DND-41 (cell line): ENCODE measurements at regions not wholly inside any gene's neighbourhood (a gene's known extent, or its start where the extent isn't known, plus 50 kb on each side); places are given as distances from the start of the nearest gene placed in this dataset.

Experiments
- ATAC-seq: fragments of 200-7000 bp; cut with Tn5 transposase; 3 replicates; pipeline ENCODE4 v1.9.1; 2021; ENCODE audit warnings: low read depth; ENCODE audit not compliant: insufficient read depth
- DNase-seq: peaks from one replicate; pipeline ENCODE4 v3.0.0-alpha.2; 2020
- H2AFZ ChIP-seq: 2 replicates; pipeline ENCODE4 v1.6.0; 2012; ENCODE audit warnings: low read depth, low read length
- H3K27ac ChIP-seq: 2 replicates; pipeline ENCODE4 v1.5.1; 2012; ENCODE audit warnings: low read length, inconsistent platforms
- H3K27me3 ChIP-seq: fragments of 200-600 bp; sonication (generic); 2 replicates; pipeline ENCODE4 v1.6.0; 2012; ENCODE audit warnings: low read length, mild to moderate bottlenecking, inconsistent platforms; ENCODE audit not compliant: insufficient read depth, poor library complexity
- H3K36me3 ChIP-seq: 2 replicates; pipeline ENCODE4 v1.5.1; 2012; ENCODE audit warnings: low read length, inconsistent platforms; ENCODE audit not compliant: insufficient read depth
- H3K4me1 ChIP-seq: 2 replicates; pipeline ENCODE4 v1.5.1; 2012; ENCODE audit warnings: mild to moderate bottlenecking, low read length; ENCODE audit not compliant: insufficient read depth
- H3K4me2 ChIP-seq: 2 replicates; pipeline ENCODE4 v1.6.0; 2012; ENCODE audit warnings: mild to moderate bottlenecking, moderate library complexity, low read length, inconsistent platforms; ENCODE audit not compliant: insufficient read depth
- H3K4me3 ChIP-seq, 2 experiments: fragments of 200-600 bp in 1 of 2; shearing (Covaris generic) in 1 of 2; 2 replicates each; pipeline ENCODE4 v1.5.1; 2012 to 2016; ENCODE audit warnings: inconsistent platforms in 2 of 2, low read length in 2 of 2, mild to moderate bottlenecking in 2 of 2, low read depth in 1 of 2, moderate library complexity in 1 of 2
- H3K79me2 ChIP-seq: 2 replicates; pipeline ENCODE4 v1.6.0; 2012; ENCODE audit warnings: low read length, inconsistent platforms; ENCODE audit not compliant: insufficient read depth
- H3K9ac ChIP-seq: 2 replicates; pipeline ENCODE4 v1.6.0; 2012; ENCODE audit warnings: low read depth, mild to moderate bottlenecking, inconsistent platforms, low read length, moderate library complexity
- H3K9me3 ChIP-seq: 2 replicates; pipeline ENCODE4 v1.5.1; 2012; ENCODE audit warnings: low read length, moderate library complexity, mild to moderate bottlenecking, inconsistent platforms; ENCODE audit not compliant: insufficient read depth, severe bottlenecking
- H4K20me1 ChIP-seq: 2 replicates; pipeline ENCODE4 v1.6.0; 2012; ENCODE audit warnings: low read length; ENCODE audit not compliant: insufficient read depth
- EZH2 ChIP-seq: IDR thresholded peaks from 3 replicates; pipeline ENCODE4 v1.6.1; 2012; ENCODE audit warnings: borderline replicate concordance, low read depth, mild to moderate bottlenecking, moderate library complexity, low read length, inconsistent platforms; ENCODE audit not compliant: severe bottlenecking
- TF ChIP-seq, protein P1 (sequence below): IDR thresholded peaks from 2 replicates; pipeline ENCODE4 v1.5.1; 2012; ENCODE audit warnings: borderline replicate concordance, low read length, moderate library complexity, mild to moderate bottlenecking; ENCODE audit not compliant: poor library complexity, severe bottlenecking; ENCODE audit errors: extremely low read depth

DNA sequence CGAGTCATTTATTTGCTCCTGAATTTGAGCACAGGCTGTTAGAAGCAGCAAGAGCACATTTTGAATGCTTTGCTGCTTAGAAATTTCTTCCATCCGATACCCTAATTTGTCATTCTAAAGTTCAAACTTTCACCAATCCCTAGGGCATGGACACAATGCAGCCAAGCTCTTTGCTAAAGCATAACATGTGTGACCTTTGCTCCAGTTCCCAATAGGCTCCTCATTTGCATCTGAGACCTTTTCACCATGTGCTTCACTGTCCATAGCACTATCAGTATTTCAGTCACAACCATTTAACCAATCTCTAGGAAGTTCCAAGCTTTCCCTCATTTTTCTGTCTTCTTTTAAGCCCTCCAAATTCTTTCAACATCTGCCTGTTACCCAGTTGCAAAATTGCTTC is 1333.1 kb downstream of the SI start:
- no peaks in the 10 kb centered on the region for H3K4me1 ChIP-seq
- no peak overlapping the region for H2AFZ ChIP-seq
- no peaks in the 10 kb centered on the region for H3K27me3 ChIP-seq
- TF ChIP-seq, protein P1, sequence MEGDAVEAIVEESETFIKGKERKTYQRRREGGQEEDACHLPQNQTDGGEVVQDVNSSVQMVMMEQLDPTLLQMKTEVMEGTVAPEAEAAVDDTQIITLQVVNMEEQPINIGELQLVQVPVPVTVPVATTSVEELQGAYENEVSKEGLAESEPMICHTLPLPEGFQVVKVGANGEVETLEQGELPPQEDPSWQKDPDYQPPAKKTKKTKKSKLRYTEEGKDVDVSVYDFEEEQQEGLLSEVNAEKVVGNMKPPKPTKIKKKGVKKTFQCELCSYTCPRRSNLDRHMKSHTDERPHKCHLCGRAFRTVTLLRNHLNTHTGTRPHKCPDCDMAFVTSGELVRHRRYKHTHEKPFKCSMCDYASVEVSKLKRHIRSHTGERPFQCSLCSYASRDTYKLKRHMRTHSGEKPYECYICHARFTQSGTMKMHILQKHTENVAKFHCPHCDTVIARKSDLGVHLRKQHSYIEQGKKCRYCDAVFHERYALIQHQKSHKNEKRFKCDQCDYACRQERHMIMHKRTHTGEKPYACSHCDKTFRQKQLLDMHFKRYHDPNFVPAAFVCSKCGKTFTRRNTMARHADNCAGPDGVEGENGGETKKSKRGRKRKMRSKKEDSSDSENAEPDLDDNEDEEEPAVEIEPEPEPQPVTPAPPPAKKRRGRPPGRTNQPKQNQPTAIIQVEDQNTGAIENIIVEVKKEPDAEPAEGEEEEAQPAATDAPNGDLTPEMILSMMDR = no peak
- no peak for TF ChIP-seq EZH2
- H3K4me3 ChIP-seq = no peak overlapping the region
- peaks cover 3% of the 10 kb centered on the region for H3K9me3 ChIP-seq
- H3K27ac ChIP-seq = no peak overlapping the region
- H3K36me3 ChIP-seq = no peaks in the 10 kb centered on the region
- H3K4me2 ChIP-seq = no peak overlapping the region
- H4K20me1 ChIP-seq = no peaks in the 10 kb centered on the region
- ATAC-seq (no peak), DNase-seq (no peak)
- no peak overlapping the region for H3K9ac ChIP-seq
- no peaks in the 10 kb centered on the region for H3K79me2 ChIP-seq

DNA sequence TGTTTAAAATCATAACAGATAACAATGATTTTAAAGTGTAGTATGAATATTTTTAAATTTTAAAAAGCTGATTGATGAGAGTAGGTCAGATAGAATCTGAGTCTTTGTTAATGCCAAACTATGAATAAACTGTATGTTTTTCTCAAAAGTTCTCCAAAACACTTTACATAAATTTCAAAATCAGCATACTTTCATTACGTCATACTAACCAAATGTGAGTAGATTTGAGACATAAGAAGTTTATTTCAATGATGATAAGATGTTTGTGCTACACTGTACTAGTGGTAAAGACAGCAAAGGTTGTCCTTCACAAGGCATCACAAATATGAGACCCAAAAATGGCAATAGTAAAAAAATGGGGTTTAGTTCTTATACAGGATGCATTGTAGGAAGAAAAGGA is 1342.9 kb downstream of the SI start:
- H3K79me2 ChIP-seq = no peaks in the 10 kb centered on the region
- H4K20me1 ChIP-seq = no peaks in the 10 kb centered on the region
- no peak overlapping the region for H2AFZ ChIP-seq
- H3K9me3 ChIP-seq = peaks cover 7% of the 10 kb centered on the region
- no peak for TF ChIP-seq EZH2
- TF ChIP-seq, protein P1 = no peak
- H3K27ac ChIP-seq = no peak overlapping the region
- no peaks in the 10 kb centered on the region for H3K27me3 ChIP-seq
- no peak overlapping the region for H3K4me3 ChIP-seq
- ATAC-seq (no peak), DNase-seq (no peak)
- no peaks in the 10 kb centered on the region for H3K4me1 ChIP-seq
- H3K4me2 ChIP-seq = no peak overlapping the region
- no peak overlapping the region for H3K9ac ChIP-seq
- H3K36me3 ChIP-seq = no peaks in the 10 kb centered on the region

DNA sequence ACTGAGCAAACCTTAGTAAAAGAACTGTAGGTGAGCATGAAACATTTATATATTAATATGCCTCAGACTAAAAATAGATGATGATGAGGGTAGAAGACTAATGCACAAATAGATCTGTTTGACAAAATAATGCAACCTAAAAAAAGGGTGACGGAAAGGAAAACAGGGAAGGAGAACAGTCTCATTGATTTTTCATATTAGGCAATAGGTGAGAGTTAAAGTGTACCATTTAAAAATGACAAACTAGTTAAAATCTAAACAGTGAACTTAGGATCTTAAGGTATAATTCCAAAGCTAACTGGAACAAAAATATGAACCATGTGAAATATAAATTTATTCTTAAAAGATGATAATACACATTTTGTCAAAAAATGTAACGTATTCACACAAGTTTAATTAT is 1347.6 kb downstream of the SI start:
- no peak for TF ChIP-seq EZH2
- TF ChIP-seq, protein P1 = no peak
- H3K27ac ChIP-seq = no peak overlapping the region
- H3K9ac ChIP-seq = no peak overlapping the region
- ATAC-seq (no peak), DNase-seq (no peak)
- no peaks in the 10 kb centered on the region for H3K9me3 ChIP-seq
- no peaks in the 10 kb centered on the region for H3K27me3 ChIP-seq
- no peaks in the 10 kb centered on the region for H4K20me1 ChIP-seq
- no peaks in the 10 kb centered on the region for H3K36me3 ChIP-seq
- H3K4me1 ChIP-seq = no peaks in the 10 kb centered on the region
- H2AFZ ChIP-seq = no peak overlapping the region
- H3K4me2 ChIP-seq = no peak overlapping the region
- no peak overlapping the region for H3K4me3 ChIP-seq
- no peaks in the 10 kb centered on the region for H3K79me2 ChIP-seq

DNA sequence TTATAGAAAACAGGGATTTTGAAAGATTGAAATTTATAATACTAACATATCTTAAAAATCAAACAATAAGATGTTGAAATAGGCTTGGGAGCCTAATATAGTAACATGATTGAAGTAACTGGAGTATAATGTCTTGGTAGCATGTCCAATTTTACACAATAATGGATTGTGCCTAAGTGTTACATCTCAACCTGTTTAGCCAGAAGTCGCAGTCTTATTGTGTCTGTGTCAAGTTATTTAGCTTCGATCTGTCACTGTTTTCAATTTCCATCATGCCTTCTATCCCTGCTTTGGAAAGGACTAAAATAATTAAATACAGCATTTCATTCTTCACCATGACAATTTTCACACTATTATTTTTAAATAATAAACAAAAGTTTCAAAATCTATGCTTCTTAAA is 1352.2 kb downstream of the SI start:
- Histone ChIP-seq H3K79me2 (no peaks in the 10 kb centered on the region), H3K4me2 (no peak overlapping the region), H3K4me3 (no peak overlapping the region), H3K27ac (no peak overlapping the region), H3K9me3 (peaks cover 7% of the 10 kb centered on the region), H3K4me1 (no peaks in the 10 kb centered on the region), H3K27me3 (no peaks in the 10 kb centered on the region), H4K20me1 (no peaks in the 10 kb centered on the region), H2AFZ (no peak overlapping the region), H3K9ac (no peak overlapping the region), H3K36me3 (no peaks in the 10 kb centered on the region)
- TF ChIP-seq, protein P1 = no peak
- ATAC-seq (no peak), DNase-seq (no peak)
